HEK293 (cell line): ENCODE measurements at regions not wholly inside any gene's neighbourhood (a gene's known extent, or its start where the extent isn't known, plus 50 kb on each side); places are given as distances from the start of the nearest gene placed in this dataset.

ENCODE experiments used
- CTCF ChIA-PET: fragments of 350-600 bp; formaldehyde crosslinking; extraction: SDS; loops from one replicate; lab custom pipeline; 2021; ENCODE audit warnings: antibody characterized with exemption; lab: Yijun Ruan, JAX
- POLR2A ChIA-PET: fragments of 300-600 bp; formaldehyde crosslinking; extraction: SDS; loops from one replicate; lab custom pipeline; 2020; ENCODE audit warnings: antibody characterized with exemption, inconsistent platforms; lab: Yijun Ruan, JAX
- H3K27ac ChIP-seq: fragments of 200-500 bp; sonication (Bioruptor generic); 2 replicates; pipeline ENCODE4 v1.5.1; 2014; ENCODE audit warnings: low read depth, low read length, control low read depth, inconsistent platforms; ENCODE audit errors: extremely low read depth
- H3K36me3 ChIP-seq, 2 experiments: fragments of 200-500 bp in 1 of 2; sonication (Bioruptor generic) in 1 of 2; 1 replicate in 1 of 2; 2 replicates in 1 of 2; pipeline ENCODE4 v1.5.1; 2014 to 2017; ENCODE audit warnings: inconsistent platforms in 2 of 2, low read length in 2 of 2; ENCODE audit not compliant: control insufficient read depth in 2 of 2, insufficient read depth in 1 of 2
- H3K4me1 ChIP-seq: fragments of 200-500 bp; sonication (Bioruptor generic); 2 replicates; pipeline ENCODE4 v1.5.1; 2014; ENCODE audit warnings: mild to moderate bottlenecking, low read length, inconsistent platforms; ENCODE audit not compliant: control insufficient read depth, insufficient read depth
- H3K4me3 ChIP-seq: 2 replicates; pipeline ENCODE4 v1.5.1; 2011; ENCODE audit warnings: low read depth, mild to moderate bottlenecking, control low read depth, low read length, moderate library complexity
- H3K9me3 ChIP-seq: fragments of 200-500 bp; sonication (Bioruptor generic); 2 replicates; pipeline ENCODE4 v1.5.1; 2014; ENCODE audit warnings: low read depth, low read length, inconsistent platforms; ENCODE audit not compliant: control insufficient read depth, insufficient read depth
- FEZF1 ChIP-seq: fragments of 450-650 bp; formaldehyde crosslinking; IDR thresholded peaks from 2 replicates; pipeline ENCODE4 v1.5.1; 2016; ENCODE audit warnings: missing biosample characterization, missing genetic modification characterization
- GLI2 ChIP-seq: fragments of 450-650 bp; formaldehyde crosslinking; IDR thresholded peaks from 2 replicates; pipeline ENCODE4; 2017; ENCODE audit warnings: missing biosample characterization, missing genetic modification characterization, low read depth, borderline replicate concordance
- GLI4 ChIP-seq: fragments of 450-650 bp; formaldehyde crosslinking; IDR thresholded peaks from 2 replicates; pipeline ENCODE4 v1.5.1; 2016; ENCODE audit warnings: missing biosample characterization, missing genetic modification characterization
- HOXD13 ChIP-seq: sonication (generic); formaldehyde crosslinking; IDR thresholded peaks from 2 replicates; pipeline ENCODE4 v1.8.0; 2022; ENCODE audit warnings: missing genetic modification reagents, borderline replicate concordance
- KLF1 ChIP-seq: fragments of 450-650 bp; formaldehyde crosslinking; IDR thresholded peaks from 2 replicates; pipeline ENCODE4 v1.5.1; 2016; ENCODE audit warnings: missing biosample characterization, missing genetic modification characterization
- MEIS1 ChIP-seq: sonication (generic); formaldehyde crosslinking; IDR thresholded peaks from 2 replicates; pipeline ENCODE4 v1.8.1; 2022; ENCODE audit warnings: missing genetic modification reagents, mild to moderate bottlenecking, borderline replicate concordance
- PRDM2 ChIP-seq: fragments of 450-650 bp; formaldehyde crosslinking; IDR thresholded peaks from 2 replicates; pipeline ENCODE4 v1.5.1; 2016; ENCODE audit warnings: missing biosample characterization, missing genetic modification characterization, borderline replicate concordance
- PRDM4 ChIP-seq: fragments of 450-650 bp; formaldehyde crosslinking; IDR thresholded peaks from 2 replicates; pipeline ENCODE4 v1.5.1; 2017; ENCODE audit warnings: missing biosample characterization, missing genetic modification characterization
- REPIN1 ChIP-seq: fragments of 450-650 bp; formaldehyde crosslinking; IDR thresholded peaks from 2 replicates; pipeline ENCODE4 v1.5.1; 2017; ENCODE audit warnings: missing biosample characterization, missing genetic modification characterization, low read depth
- YY2 ChIP-seq: fragments of 450-650 bp; formaldehyde crosslinking; IDR thresholded peaks from 2 replicates; pipeline ENCODE4 v1.5.1; 2016; ENCODE audit warnings: missing biosample characterization, missing genetic modification characterization
- ZBTB20 ChIP-seq: fragments of 450-650 bp; formaldehyde crosslinking; IDR thresholded peaks from 2 replicates; pipeline ENCODE4 v1.5.1; 2016; ENCODE audit warnings: missing biosample characterization, missing genetic modification characterization
- ZFP37 ChIP-seq: fragments of 450-650 bp; formaldehyde crosslinking; IDR thresholded peaks from 2 replicates; pipeline ENCODE4 v1.5.1; 2016; ENCODE audit warnings: missing biosample characterization, missing genetic modification characterization
- ZFP41 ChIP-seq: fragments of 450-650 bp; formaldehyde crosslinking; IDR thresholded peaks from 2 replicates; pipeline ENCODE4 v1.5.1; 2016; ENCODE audit warnings: missing biosample characterization, missing genetic modification characterization, borderline replicate concordance
- ZFP69B ChIP-seq: fragments of 450-650 bp; formaldehyde crosslinking; IDR thresholded peaks from 2 replicates; pipeline ENCODE4 v1.5.1; 2016; ENCODE audit warnings: missing biosample characterization, missing genetic modification characterization
- ZNF169 ChIP-seq: fragments of 450-650 bp; formaldehyde crosslinking; IDR thresholded peaks from 2 replicates; pipeline ENCODE4 v1.5.1; 2016; ENCODE audit warnings: missing biosample characterization, missing genetic modification characterization
- ZNF174 ChIP-seq: fragments of 450-650 bp; formaldehyde crosslinking; IDR thresholded peaks from 2 replicates; pipeline ENCODE4 v1.5.0; 2017; ENCODE audit warnings: missing biosample characterization, mild to moderate bottlenecking, missing genetic modification characterization
- ZNF354C ChIP-seq: fragments of 450-650 bp; formaldehyde crosslinking; IDR thresholded peaks from 2 replicates; pipeline ENCODE4 v1.5.1; 2016; ENCODE audit warnings: missing biosample characterization, missing genetic modification characterization, low read depth, borderline replicate concordance
- ZNF423 ChIP-seq: fragments of 450-650 bp; formaldehyde crosslinking; IDR thresholded peaks from 2 replicates; pipeline ENCODE4 v1.5.1; 2016; ENCODE audit warnings: missing biosample characterization, missing genetic modification characterization
- ZNF48 ChIP-seq: fragments of 450-650 bp; formaldehyde crosslinking; IDR thresholded peaks from 2 replicates; pipeline ENCODE4 v1.5.1; 2016; ENCODE audit warnings: missing biosample characterization, missing genetic modification characterization
- ZNF555 ChIP-seq: fragments of 450-650 bp; formaldehyde crosslinking; conservative IDR thresholded peaks from 2 replicates; pipeline ENCODE4 v1.5.1; 2017; ENCODE audit warnings: missing biosample characterization, mild to moderate bottlenecking, missing genetic modification characterization, inconsistent platforms
- TF ChIP-seq, protein P1 (sequence below): fragments of 450-650 bp; formaldehyde crosslinking; IDR thresholded peaks from 2 replicates; pipeline ENCODE4 v1.5.1; 2016; ENCODE audit warnings: missing biosample characterization, missing genetic modification characterization
- TF ChIP-seq, protein P2 (sequence below): sonication (generic); formaldehyde crosslinking; IDR thresholded peaks from 2 replicates; pipeline ENCODE4 v1.8.1; 2022; ENCODE audit warnings: mild to moderate bottlenecking, moderate library complexity, missing genetic modification reagents
- TF ChIP-seq, protein P3 (sequence below): fragments of 450-650 bp; formaldehyde crosslinking; IDR thresholded peaks from 2 replicates; pipeline ENCODE4 v1.5.1; 2016; ENCODE audit warnings: missing biosample characterization, missing genetic modification characterization

GRCh38 chr4:79174490-79175252, 151.2 kb downstream of the NAA11 start (continued):
- TF ChIP-seq PRDM2 (tag by site-specific recombination) (no peak), ZNF174 (tag by site-specific recombination) (no peak), KLF1 (tag by site-specific recombination) (no peak), GLI2 (tag by site-specific recombination) (no peak), ZNF423 (tag by site-specific recombination) (no peak), ZNF169 (tag by site-specific recombination) (no peak), ZBTB20 (tag by site-specific recombination) (no peak), MEIS1 (CRISPR knock-in tag) (no peak), ZFP69B (tag by site-specific recombination) (no peak), ZNF48 (tag by site-specific recombination) (no peak), GLI4 (tag by site-specific recombination) (no peak)
- TF ChIP-seq, protein P1, sequence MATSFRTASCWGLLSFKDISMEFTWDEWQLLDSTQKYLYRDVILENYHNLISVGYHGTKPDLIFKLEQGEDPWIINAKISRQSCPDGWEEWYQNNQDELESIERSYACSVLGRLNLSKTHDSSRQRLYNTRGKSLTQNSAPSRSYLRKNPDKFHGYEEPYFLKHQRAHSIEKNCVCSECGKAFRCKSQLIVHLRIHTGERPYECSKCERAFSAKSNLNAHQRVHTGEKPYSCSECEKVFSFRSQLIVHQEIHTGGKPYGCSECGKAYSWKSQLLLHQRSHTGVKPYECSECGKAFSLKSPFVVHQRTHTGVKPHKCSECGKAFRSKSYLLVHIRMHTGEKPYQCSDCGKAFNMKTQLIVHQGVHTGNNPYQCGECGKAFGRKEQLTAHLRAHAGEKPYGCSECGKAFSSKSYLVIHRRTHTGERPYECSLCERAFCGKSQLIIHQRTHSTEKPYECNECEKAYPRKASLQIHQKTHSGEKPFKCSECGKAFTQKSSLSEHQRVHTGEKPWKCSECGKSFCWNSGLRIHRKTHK (tag by site-specific recombination), result no peak
- TF ChIP-seq, protein P2, sequence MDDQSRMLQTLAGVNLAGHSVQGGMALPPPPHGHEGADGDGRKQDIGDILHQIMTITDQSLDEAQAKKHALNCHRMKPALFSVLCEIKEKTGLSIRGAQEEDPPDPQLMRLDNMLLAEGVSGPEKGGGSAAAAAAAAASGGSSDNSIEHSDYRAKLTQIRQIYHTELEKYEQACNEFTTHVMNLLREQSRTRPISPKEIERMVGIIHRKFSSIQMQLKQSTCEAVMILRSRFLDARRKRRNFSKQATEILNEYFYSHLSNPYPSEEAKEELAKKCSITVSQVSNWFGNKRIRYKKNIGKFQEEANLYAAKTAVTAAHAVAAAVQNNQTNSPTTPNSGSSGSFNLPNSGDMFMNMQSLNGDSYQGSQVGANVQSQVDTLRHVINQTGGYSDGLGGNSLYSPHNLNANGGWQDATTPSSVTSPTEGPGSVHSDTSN (CRISPR knock-in tag), result no peak
- TF ChIP-seq, all 188 proteins: peak for 0

- Histone ChIP-seq H3K9me3 (no peaks in the 10 kb centered on the region), H3K27ac (no peak overlapping the region), H3K36me3 (no peaks in the 10 kb centered on the region), H3K4me1 (no peaks in the 10 kb centered on the region), H3K4me3 (no peak overlapping the region)
- ChIA-PET CTCF (no interaction called here), POLR2A (no interaction called here)
- no peak for TF ChIP-seq REPIN1 (tag by site-specific recombination)
- TF ChIP-seq, protein P3, sequence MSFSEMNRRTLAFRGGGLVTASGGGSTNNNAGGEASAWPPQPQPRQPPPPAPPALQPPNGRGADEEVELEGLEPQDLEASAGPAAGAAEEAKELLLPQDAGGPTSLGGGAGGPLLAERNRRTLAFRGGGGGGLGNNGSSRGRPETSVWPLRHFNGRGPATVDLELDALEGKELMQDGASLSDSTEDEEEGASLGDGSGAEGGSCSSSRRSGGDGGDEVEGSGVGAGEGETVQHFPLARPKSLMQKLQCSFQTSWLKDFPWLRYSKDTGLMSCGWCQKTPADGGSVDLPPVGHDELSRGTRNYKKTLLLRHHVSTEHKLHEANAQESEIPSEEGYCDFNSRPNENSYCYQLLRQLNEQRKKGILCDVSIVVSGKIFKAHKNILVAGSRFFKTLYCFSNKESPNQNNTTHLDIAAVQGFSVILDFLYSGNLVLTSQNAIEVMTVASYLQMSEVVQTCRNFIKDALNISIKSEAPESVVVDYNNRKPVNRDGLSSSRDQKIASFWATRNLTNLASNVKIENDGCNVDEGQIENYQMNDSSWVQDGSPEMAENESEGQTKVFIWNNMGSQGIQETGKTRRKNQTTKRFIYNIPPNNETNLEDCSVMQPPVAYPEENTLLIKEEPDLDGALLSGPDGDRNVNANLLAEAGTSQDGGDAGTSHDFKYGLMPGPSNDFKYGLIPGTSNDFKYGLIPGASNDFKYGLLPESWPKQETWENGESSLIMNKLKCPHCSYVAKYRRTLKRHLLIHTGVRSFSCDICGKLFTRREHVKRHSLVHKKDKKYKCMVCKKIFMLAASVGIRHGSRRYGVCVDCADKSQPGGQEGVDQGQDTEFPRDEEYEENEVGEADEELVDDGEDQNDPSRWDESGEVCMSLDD (tag by site-specific recombination), result no peak
- TF ChIP-seq HOXD13 (CRISPR knock-in tag), result no peak
- no peak for TF ChIP-seq PRDM4 (tag by site-specific recombination)
- TF ChIP-seq ZNF354C (tag by site-specific recombination), result no peak
- no peak for TF ChIP-seq ZFP41 (tag by site-specific recombination)
- TF ChIP-seq ZNF555 (tag by site-specific recombination), result no peak
- TF ChIP-seq FEZF1 (tag by site-specific recombination), result no peak
- TF ChIP-seq YY2 (tag by site-specific recombination), result no peak
- TF ChIP-seq ZFP37 (tag by site-specific recombination), result no peak
These were observed 152.7 kb downstream of the NAA11 start for GRCh38 chr4:79173186-79173585.
